ENCODE measurements at regions not wholly inside any gene's neighbourhood (a gene's known extent, or its start where the extent isn't known, plus 50 kb on each side); places are given as distances from the start of the nearest gene placed in this dataset.
"Not testable (repeated sequence)": the region's sequence is repeated elsewhere in the genome, so short reads cannot be mapped to it uniquely, and the experiment has no call there.

- TF ChIP-seq, protein P1, sequence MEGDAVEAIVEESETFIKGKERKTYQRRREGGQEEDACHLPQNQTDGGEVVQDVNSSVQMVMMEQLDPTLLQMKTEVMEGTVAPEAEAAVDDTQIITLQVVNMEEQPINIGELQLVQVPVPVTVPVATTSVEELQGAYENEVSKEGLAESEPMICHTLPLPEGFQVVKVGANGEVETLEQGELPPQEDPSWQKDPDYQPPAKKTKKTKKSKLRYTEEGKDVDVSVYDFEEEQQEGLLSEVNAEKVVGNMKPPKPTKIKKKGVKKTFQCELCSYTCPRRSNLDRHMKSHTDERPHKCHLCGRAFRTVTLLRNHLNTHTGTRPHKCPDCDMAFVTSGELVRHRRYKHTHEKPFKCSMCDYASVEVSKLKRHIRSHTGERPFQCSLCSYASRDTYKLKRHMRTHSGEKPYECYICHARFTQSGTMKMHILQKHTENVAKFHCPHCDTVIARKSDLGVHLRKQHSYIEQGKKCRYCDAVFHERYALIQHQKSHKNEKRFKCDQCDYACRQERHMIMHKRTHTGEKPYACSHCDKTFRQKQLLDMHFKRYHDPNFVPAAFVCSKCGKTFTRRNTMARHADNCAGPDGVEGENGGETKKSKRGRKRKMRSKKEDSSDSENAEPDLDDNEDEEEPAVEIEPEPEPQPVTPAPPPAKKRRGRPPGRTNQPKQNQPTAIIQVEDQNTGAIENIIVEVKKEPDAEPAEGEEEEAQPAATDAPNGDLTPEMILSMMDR (conservative IDR thresholded peaks at IDR 0.05): no peak
- TF ChIP-seq ZFX (IDR thresholded peaks at IDR 0.05): no peak
- H3K27ac ChIP-seq: no peak overlapping the region
These were observed 83.5 kb upstream of the BCAR3 start for GRCh38 chr1:93765099-93765498.

- TF ChIP-seq ZFX (IDR thresholded peaks at IDR 0.05): no peak
- TF ChIP-seq, protein P1 (conservative IDR thresholded peaks at IDR 0.05): no peak
- H3K27ac ChIP-seq: no peak overlapping the region
These were observed 82.7 kb upstream of the BCAR3 start for GRCh38 chr1:93764366-93764750.

DNA sequence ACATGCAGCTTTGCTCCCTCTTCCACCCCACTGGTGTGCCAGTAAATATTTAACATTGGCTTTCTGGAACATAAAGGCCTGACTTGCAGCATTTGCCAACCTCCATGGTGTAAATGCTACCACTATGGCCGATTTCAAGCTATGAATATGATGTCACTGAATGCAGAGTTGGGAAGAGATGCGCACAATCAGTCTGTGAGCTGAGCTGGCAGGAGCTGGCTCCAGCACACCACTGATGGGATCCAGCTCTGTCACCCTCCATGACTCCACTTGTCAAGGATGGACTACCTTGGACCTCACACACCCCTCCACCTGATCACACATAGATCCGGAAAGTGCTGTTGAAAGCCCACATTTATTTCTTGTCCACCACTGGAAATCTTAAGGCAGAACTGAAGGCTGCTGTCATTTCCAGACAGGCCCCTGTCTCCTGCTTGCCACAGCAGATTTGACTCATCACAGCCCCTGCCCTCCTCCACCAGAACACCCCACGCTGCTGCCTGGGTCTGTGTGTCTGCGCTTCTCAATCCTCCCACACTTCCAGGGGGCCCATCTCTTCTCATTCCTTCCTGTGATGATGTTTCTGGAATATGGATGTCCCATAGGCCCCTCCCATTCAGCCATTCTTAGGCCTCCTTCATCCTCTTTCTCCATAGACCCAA, 82.2 kb upstream of the BCAR3 start:
- no peak overlapping the region for H3K27ac ChIP-seq
- TF ChIP-seq, protein P1 (conservative IDR thresholded peaks at IDR 0.05): no peak
- TF ChIP-seq ZFX (IDR thresholded peaks at IDR 0.05): no peak

GRCh38 chr1:93758842-93759515, 77.3 kb upstream of the BCAR3 start:
- TF ChIP-seq, protein P1 (conservative IDR thresholded peaks at IDR 0.05): no peak
- no peak for TF ChIP-seq ZFX (IDR thresholded peaks at IDR 0.05)
- H3K27ac ChIP-seq: no peak overlapping the region

DNA sequence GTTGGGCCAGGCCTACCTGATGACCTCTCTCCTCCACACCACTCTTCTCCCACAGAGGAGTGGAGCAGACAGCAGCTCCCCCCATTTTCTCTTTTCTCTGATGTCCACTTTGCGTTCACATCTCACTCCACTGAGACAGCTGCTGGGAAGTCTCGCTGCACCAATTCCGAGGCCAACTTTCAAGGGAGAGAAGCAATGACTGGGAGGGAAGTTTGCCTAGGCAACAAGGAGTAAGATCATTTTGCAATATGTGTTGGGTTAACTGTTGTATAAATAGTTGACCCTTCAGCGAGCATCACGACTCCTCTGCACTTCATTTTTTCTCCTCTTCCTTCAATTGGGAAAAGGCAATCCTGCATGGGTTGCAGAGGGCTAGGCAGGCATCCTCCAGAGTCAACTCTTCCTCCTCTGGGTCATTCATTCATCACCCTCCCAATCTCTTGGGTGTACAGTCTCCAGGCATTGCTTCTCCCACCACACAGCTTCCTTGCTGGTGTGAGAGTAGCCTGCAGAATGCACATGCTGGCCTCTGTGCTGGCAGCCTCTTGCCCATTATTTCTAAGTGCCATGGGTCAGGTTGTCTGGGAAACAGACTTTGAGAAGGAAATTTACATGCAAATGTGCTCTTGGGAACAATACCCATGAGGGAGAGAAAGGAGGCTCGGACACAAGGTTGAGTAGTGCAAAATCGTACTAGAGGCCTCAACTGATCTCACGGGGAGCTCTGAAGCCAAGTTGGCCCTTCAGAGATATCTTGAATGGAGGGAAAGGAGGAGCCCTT, 75.8 kb upstream of the BCAR3 start:
- H3K27ac ChIP-seq: no peak overlapping the region
- TF ChIP-seq ZFX (IDR thresholded peaks at IDR 0.05): no peak
- TF ChIP-seq, protein P1 (conservative IDR thresholded peaks at IDR 0.05): no peak

- TF ChIP-seq, protein P1 (conservative IDR thresholded peaks at IDR 0.05): no peak
- no peak for TF ChIP-seq ZFX (IDR thresholded peaks at IDR 0.05)
- H3K27ac ChIP-seq: no peak overlapping the region
These were observed 75.0 kb upstream of the BCAR3 start for GRCh38 chr1:93756657-93757056.

GRCh38 chr1:93755251-93755715, 73.6 kb upstream of the BCAR3 start:
- not testable (repeated sequence) for H3K27ac ChIP-seq
